Upper lobe of left lung (tissue), 6 donors: ENCODE measurements at regions not wholly inside any gene's neighbourhood (a gene's known extent, or its start where the extent isn't known, plus 50 kb on each side); places are given as distances from the start of the nearest gene placed in this dataset.

Experiments
- ATAC-seq, 2 donors: fragments of 200-7000 bp; cut with Tn5 transposase; one replicate each; pipeline ENCODE4 v1.9.1; 2022; ENCODE audit warnings: mild to moderate bottlenecking in 2 of 2, moderate library complexity in 2 of 2; ENCODE audit not compliant: low FRiP score in 2 of 2
- DNase-seq, 2 donors: peaks; one replicate each; pipeline ENCODE4 v3.0.0-alpha.2; 2019 to 2020
- H3K27ac ChIP-seq, 4 donors: fragments of 200-600 bp; sonication (generic); one replicate each; pipeline ENCODE4 v1.5.1; 2016 to 2019
- H3K27me3 ChIP-seq, 4 donors: fragments of 200-600 bp; sonication (generic); one replicate each; pipeline ENCODE4 v1.5.1; 2017 to 2019
- H3K36me3 ChIP-seq, 4 donors: fragments of 200-600 bp; sonication (generic); one replicate each; pipeline ENCODE4 v1.5.1; 2016 to 2019
- H3K4me1 ChIP-seq, 4 donors: fragments of 200-600 bp; sonication (generic); one replicate each; pipeline ENCODE4 v1.5.1; 2018 to 2019
- H3K4me3 ChIP-seq, 4 donors: fragments of 200-600 bp; sonication (generic); one replicate each; pipeline ENCODE4 v1.5.1; 2017 to 2019; ENCODE audit warnings: mild to moderate bottlenecking in 2 of 4, moderate library complexity in 1 of 4
- H3K9me3 ChIP-seq, 4 donors: fragments of 200-600 bp; sonication (generic); one replicate each; pipeline ENCODE4 v1.5.1; 2018 to 2019
- EP300 ChIP-seq, 4 donors: sonication (generic); formaldehyde crosslinking; IDR thresholded peaks; one replicate each; pipeline ENCODE4 v1.5.1; 2017; ENCODE audit warnings: antibody characterized with exemption in 4 of 4, control low read depth in 2 of 4
- POLR2A ChIP-seq, 4 donors: fragments of 450-650 bp; IDR thresholded peaks; one replicate each; pipeline ENCODE4 v1.5.1; 2016 to 2017; ENCODE audit warnings: antibody characterized with exemption in 4 of 4, mild to moderate bottlenecking in 2 of 4
- POLR2AphosphoS5 ChIP-seq, 2 donors: sonication (generic); formaldehyde crosslinking; IDR thresholded peaks; one replicate each; pipeline ENCODE4 v1.5.1; 2017; ENCODE audit warnings: antibody characterized with exemption in 2 of 2
- WGBS, 2 donors: methylation state at CpG; one replicate each; pipeline ENCODE4 v1.1.5; 2017 to 2018; 5-methylcytosine and 5-hydroxymethylcytosine counted together
- TF ChIP-seq, protein P1 (sequence below), 6 experiments: fragments of 450-650 bp in 4 of 6; fragments of 200-600 bp in 2 of 6; sonication (generic) in 2 of 6; IDR thresholded peaks; one replicate each; pipeline ENCODE4 v1.5.1; 2016 to 2019; ENCODE audit warnings: antibody characterized with exemption in 6 of 6
- donor health status: DM: no; HTN: no; CAD: no; lungs with moderate emphysema.
- donor health status: DM: no; HTN: yes; CAD: no; lungs with severe emphysema.

DNA sequence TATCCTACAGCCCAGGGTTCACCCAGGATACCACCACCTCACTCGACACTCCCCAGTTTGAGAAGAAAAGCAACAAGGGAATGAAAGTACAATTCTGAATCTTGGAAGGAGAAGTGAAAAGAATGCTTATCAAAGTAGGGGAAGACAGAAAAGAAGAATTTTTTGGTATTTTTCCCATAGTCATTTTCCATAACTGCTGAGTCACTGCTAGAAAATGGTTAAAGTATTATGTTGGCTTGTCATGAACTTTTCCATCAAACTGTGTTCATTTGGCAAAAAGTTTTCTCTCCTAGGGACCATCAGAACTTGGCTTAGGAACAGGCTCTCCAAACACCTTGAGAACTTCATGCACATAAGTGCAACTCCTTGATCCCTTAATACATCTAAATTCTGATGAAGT lies 192.0 kb downstream of the BCL11A start:
- H3K27me3 ChIP-seq: no peaks in the 10 kb centered on the region
- H3K27ac ChIP-seq: no peak overlapping the region
- H3K4me3 ChIP-seq: no peak overlapping the region
- no peak for ATAC-seq
- H3K4me1 ChIP-seq: peaks cover 0 to 10% (median 3%) of the 10 kb centered on the region in 4 donors
- no peak for DNase-seq
- TF ChIP-seq, protein P1, sequence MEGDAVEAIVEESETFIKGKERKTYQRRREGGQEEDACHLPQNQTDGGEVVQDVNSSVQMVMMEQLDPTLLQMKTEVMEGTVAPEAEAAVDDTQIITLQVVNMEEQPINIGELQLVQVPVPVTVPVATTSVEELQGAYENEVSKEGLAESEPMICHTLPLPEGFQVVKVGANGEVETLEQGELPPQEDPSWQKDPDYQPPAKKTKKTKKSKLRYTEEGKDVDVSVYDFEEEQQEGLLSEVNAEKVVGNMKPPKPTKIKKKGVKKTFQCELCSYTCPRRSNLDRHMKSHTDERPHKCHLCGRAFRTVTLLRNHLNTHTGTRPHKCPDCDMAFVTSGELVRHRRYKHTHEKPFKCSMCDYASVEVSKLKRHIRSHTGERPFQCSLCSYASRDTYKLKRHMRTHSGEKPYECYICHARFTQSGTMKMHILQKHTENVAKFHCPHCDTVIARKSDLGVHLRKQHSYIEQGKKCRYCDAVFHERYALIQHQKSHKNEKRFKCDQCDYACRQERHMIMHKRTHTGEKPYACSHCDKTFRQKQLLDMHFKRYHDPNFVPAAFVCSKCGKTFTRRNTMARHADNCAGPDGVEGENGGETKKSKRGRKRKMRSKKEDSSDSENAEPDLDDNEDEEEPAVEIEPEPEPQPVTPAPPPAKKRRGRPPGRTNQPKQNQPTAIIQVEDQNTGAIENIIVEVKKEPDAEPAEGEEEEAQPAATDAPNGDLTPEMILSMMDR (IDR thresholded peaks at IDR 0.05): no peak
- TF ChIP-seq EP300 (IDR thresholded peaks at IDR 0.05): no peak
- no peak for TF ChIP-seq POLR2A (IDR thresholded peaks at IDR 0.05)
- no peak for TF ChIP-seq POLR2AphosphoS5 (IDR thresholded peaks at IDR 0.05)
- no peaks in the 10 kb centered on the region for H3K36me3 ChIP-seq
- WGBS, 2 donors: 79 to 81% methylated on average over 1 of the region's 1 CpG
- no peaks in the 10 kb centered on the region for H3K9me3 ChIP-seq

DNA sequence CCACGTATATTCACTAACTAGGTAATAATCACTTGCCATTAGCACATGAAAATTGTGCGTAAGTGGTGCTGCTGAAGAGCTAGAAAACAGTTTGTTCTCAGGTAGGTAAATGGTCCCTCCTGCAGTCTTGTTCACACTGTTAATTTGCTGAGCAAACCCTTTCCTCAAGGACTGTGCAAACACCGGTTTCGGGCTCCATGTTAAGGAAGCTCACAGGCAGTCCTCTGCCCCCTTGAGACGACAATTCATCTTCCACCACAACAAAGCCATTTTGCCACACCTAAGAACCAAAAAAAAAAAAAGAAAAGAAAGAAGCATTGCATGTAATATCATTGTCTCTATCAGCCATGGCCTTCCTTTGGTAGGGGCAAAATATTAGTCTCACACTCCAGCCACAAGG lies 193.9 kb downstream of the BCL11A start:
- DNase-seq (no peak), ATAC-seq (no peak)
- TF ChIP-seq EP300 (IDR thresholded peaks at IDR 0.05) (no peak), POLR2A (IDR thresholded peaks at IDR 0.05) (no peak), POLR2AphosphoS5 (IDR thresholded peaks at IDR 0.05) (no peak)
- TF ChIP-seq, protein P1 (IDR thresholded peaks at IDR 0.05): no peak
- H3K27me3 ChIP-seq: no peaks in the 10 kb centered on the region
- H3K4me3 ChIP-seq: no peak overlapping the region
- H3K4me1 ChIP-seq: no peaks in the 10 kb centered on the region
- H3K27ac ChIP-seq: no peak overlapping the region
- H3K36me3 ChIP-seq: no peaks in the 10 kb centered on the region
- H3K9me3 ChIP-seq: no peaks in the 10 kb centered on the region
- WGBS, 2 donors: 40 to 50% methylated on average over 5 of the region's 5 CpGs

DNA sequence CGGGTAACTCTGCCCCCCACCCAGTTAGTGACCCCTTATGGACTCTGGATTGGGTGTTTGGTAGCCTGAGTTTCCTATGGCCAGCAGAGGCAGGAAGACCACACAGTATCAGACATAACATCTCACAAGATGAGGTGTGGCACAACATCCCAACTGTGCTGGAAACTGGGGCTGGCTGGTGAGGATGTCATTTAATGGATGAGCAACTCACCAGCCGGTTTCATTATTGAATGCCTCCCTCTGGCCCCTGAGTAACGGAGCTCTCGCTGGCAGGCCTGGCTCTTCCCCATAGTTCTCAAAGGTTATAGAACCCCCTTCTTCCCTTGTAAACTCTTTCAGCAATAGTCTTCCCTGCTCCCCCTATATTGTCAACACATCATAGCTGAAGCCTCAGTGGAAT lies 195.0 kb downstream of the BCL11A start:
- ATAC-seq (no peak), DNase-seq (no peak)
- WGBS, 2 donors: 73 to 80% methylated on average over 4 of the region's 4 CpGs
- no peak overlapping the region for H3K4me3 ChIP-seq
- H3K4me1 ChIP-seq: no peaks in the 10 kb centered on the region
- H3K27me3 ChIP-seq: no peaks in the 10 kb centered on the region
- H3K36me3 ChIP-seq: no peaks in the 10 kb centered on the region
- no peak overlapping the region for H3K27ac ChIP-seq
- TF ChIP-seq, protein P1 (IDR thresholded peaks at IDR 0.05): no peak
- TF ChIP-seq POLR2AphosphoS5 (IDR thresholded peaks at IDR 0.05): no peak
- TF ChIP-seq EP300 (IDR thresholded peaks at IDR 0.05): no peak
- TF ChIP-seq POLR2A (IDR thresholded peaks at IDR 0.05): no peak
- no peaks in the 10 kb centered on the region for H3K9me3 ChIP-seq

DNA sequence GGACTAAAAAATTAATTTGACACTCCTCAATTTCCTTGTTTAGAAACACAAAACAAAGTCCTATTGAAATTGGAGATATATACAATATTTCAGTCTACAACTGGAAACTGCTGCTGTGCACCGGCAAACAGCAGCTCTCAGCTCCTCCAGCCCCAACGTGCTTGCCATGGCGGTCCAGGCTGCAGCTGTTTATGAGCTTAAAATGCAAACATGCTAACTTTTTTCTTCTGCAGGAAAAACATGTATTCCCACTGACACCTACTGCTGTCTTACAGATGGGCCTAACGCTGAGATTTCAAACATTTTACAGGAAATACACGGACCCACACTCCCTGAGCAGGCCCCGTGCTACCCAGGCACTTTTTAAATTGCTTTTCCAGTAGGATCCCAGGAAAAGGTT lies 195.5 kb downstream of the BCL11A start:
- DNase-seq (no peak), ATAC-seq (no peak)
- Histone ChIP-seq H3K36me3 (no peaks in the 10 kb centered on the region), H3K9me3 (no peaks in the 10 kb centered on the region), H3K27me3 (no peaks in the 10 kb centered on the region), H3K4me1 (no peaks in the 10 kb centered on the region), H3K4me3 (no peak overlapping the region), H3K27ac (no peak overlapping the region)
- WGBS, 2 donors: 64 to 72% methylated on average over 6 of the region's 6 CpGs
- no peak for TF ChIP-seq POLR2AphosphoS5 (IDR thresholded peaks at IDR 0.05)
- TF ChIP-seq, protein P1 (IDR thresholded peaks at IDR 0.05): no peak
- TF ChIP-seq POLR2A (IDR thresholded peaks at IDR 0.05): no peak
- no peak for TF ChIP-seq EP300 (IDR thresholded peaks at IDR 0.05)

DNA sequence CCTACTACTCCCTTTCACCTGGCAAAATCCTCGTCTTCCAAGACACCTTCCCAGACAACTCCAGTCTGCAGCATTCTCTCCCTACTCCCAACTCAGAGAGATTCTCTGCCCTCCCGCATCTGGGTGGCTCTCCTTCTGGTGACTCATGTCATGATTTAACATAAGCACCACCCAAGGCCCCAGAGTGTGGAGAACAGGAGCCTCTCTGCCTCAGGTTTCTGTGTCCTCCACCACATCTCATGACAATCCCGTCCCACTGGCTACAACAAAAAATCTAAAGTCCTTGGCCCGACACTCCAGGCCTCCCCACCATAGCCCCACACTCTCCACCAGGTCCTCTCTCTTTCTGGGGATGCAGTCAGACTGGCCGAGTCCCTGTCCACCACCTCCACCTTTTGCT lies 197.1 kb downstream of the BCL11A start:
- 82 to 85% methylated on average over 5 of the region's 5 CpGs for WGBS, 2 donors
- TF ChIP-seq POLR2A (IDR thresholded peaks at IDR 0.05) (no peak), EP300 (IDR thresholded peaks at IDR 0.05) (no peak), POLR2AphosphoS5 (IDR thresholded peaks at IDR 0.05) (no peak)
- TF ChIP-seq, protein P1 (IDR thresholded peaks at IDR 0.05): no peak
- Histone ChIP-seq H3K4me1 (no peaks in the 10 kb centered on the region), H3K4me3 (no peak overlapping the region), H3K27me3 (no peaks in the 10 kb centered on the region), H3K27ac (no peak overlapping the region), H3K36me3 (no peaks in the 10 kb centered on the region), H3K9me3 (no peaks in the 10 kb centered on the region)
- ATAC-seq (no peak), DNase-seq (no peak)
